ENCODE measurements at regions not wholly inside any gene's neighbourhood (a gene's known extent, or its start where the extent isn't known, plus 50 kb on each side); places are given as distances from the start of the nearest gene placed in this dataset.

GRCh38 chr2:57886161-57886786, 160.3 kb upstream of the VRK2 start (continued):
- TF ChIP-seq, protein P1, sequence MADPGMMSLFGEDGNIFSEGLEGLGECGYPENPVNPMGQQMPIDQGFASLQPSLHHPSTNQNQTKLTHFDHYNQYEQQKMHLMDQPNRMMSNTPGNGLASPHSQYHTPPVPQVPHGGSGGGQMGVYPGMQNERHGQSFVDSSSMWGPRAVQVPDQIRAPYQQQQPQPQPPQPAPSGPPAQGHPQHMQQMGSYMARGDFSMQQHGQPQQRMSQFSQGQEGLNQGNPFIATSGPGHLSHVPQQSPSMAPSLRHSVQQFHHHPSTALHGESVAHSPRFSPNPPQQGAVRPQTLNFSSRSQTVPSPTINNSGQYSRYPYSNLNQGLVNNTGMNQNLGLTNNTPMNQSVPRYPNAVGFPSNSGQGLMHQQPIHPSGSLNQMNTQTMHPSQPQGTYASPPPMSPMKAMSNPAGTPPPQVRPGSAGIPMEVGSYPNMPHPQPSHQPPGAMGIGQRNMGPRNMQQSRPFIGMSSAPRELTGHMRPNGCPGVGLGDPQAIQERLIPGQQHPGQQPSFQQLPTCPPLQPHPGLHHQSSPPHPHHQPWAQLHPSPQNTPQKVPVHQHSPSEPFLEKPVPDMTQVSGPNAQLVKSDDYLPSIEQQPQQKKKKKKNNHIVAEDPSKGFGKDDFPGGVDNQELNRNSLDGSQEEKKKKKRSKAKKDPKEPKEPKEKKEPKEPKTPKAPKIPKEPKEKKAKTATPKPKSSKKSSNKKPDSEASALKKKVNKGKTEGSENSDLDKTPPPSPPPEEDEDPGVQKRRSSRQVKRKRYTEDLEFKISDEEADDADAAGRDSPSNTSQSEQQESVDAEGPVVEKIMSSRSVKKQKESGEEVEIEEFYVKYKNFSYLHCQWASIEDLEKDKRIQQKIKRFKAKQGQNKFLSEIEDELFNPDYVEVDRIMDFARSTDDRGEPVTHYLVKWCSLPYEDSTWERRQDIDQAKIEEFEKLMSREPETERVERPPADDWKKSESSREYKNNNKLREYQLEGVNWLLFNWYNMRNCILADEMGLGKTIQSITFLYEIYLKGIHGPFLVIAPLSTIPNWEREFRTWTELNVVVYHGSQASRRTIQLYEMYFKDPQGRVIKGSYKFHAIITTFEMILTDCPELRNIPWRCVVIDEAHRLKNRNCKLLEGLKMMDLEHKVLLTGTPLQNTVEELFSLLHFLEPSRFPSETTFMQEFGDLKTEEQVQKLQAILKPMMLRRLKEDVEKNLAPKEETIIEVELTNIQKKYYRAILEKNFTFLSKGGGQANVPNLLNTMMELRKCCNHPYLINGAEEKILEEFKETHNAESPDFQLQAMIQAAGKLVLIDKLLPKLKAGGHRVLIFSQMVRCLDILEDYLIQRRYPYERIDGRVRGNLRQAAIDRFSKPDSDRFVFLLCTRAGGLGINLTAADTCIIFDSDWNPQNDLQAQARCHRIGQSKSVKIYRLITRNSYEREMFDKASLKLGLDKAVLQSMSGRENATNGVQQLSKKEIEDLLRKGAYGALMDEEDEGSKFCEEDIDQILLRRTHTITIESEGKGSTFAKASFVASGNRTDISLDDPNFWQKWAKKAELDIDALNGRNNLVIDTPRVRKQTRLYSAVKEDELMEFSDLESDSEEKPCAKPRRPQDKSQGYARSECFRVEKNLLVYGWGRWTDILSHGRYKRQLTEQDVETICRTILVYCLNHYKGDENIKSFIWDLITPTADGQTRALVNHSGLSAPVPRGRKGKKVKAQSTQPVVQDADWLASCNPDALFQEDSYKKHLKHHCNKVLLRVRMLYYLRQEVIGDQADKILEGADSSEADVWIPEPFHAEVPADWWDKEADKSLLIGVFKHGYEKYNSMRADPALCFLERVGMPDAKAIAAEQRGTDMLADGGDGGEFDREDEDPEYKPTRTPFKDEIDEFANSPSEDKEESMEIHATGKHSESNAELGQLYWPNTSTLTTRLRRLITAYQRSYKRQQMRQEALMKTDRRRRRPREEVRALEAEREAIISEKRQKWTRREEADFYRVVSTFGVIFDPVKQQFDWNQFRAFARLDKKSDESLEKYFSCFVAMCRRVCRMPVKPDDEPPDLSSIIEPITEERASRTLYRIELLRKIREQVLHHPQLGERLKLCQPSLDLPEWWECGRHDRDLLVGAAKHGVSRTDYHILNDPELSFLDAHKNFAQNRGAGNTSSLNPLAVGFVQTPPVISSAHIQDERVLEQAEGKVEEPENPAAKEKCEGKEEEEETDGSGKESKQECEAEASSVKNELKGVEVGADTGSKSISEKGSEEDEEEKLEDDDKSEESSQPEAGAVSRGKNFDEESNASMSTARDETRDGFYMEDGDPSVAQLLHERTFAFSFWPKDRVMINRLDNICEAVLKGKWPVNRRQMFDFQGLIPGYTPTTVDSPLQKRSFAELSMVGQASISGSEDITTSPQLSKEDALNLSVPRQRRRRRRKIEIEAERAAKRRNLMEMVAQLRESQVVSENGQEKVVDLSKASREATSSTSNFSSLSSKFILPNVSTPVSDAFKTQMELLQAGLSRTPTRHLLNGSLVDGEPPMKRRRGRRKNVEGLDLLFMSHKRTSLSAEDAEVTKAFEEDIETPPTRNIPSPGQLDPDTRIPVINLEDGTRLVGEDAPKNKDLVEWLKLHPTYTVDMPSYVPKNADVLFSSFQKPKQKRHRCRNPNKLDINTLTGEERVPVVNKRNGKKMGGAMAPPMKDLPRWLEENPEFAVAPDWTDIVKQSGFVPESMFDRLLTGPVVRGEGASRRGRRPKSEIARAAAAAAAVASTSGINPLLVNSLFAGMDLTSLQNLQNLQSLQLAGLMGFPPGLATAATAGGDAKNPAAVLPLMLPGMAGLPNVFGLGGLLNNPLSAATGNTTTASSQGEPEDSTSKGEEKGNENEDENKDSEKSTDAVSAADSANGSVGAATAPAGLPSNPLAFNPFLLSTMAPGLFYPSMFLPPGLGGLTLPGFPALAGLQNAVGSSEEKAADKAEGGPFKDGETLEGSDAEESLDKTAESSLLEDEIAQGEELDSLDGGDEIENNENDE (IDR thresholded peaks at IDR 0.05; ENCODE audit: insufficient replicate concordance, low read length): no peak
- TF ChIP-seq TAF7 (optimal IDR thresholded peaks at IDR 0.05; ENCODE audit: borderline replicate concordance, low read depth, low read length): no peak
- no peak for TF ChIP-seq YY1 (IDR thresholded peaks at IDR 0.05; ENCODE audit: low read depth, low read length)
- no peak for TF ChIP-seq POLR2AphosphoS5 (IDR thresholded peaks at IDR 0.05; ENCODE audit: low read depth, low read length)
- TF ChIP-seq SIX5 (IDR thresholded peaks at IDR 0.05; ENCODE audit: low read depth, low read length): no peak
- TF ChIP-seq JUN (IDR thresholded peaks at IDR 0.05; ENCODE audit: low read depth, low read length): no peak
- TF ChIP-seq CTCF (IDR thresholded peaks at IDR 0.05; ENCODE audit: control extremely low read depth in 1 of 3, insufficient read depth in 1 of 3, low read depth in 1 of 3, low read length in 3 of 3): no peak
- no peak for TF ChIP-seq SAP30 (IDR thresholded peaks at IDR 0.05; ENCODE audit: insufficient read depth, insufficient replicate concordance, low read length)
- no peak for TF ChIP-seq CHD2 (IDR thresholded peaks at IDR 0.05; ENCODE audit: low read length)

All from H1 (cell line).